Thoracic aorta (tissue), 2 donors: ENCODE measurements at regions not wholly inside any gene's neighbourhood (a gene's known extent, or its start where the extent isn't known, plus 50 kb on each side); places are given as distances from the start of the nearest gene placed in this dataset.
A peak's percentile ranks its signal among the peaks of the same experiment; 100 is the strongest.

Experiments
- ATAC-seq: fragments of 150-250 bp; one replicate; pipeline ENCODE4 v1.8.0; 2017; ENCODE audit warnings: low read depth; ENCODE audit not compliant: insufficient number of reproducible peaks, low FRiP score
- DNase-seq: peaks from one replicate; pipeline ENCODE4 v3.0.0-alpha.2; 2020; ENCODE audit warnings: low spot score
- H3K27ac ChIP-seq, 2 donors: fragments of 200-600 bp; sonication (generic); 1 replicate in 1 of 2; 2 replicates in 1 of 2; pipeline ENCODE4 v1.5.1; 2016; ENCODE audit warnings: mild to moderate bottlenecking in 2 of 2, moderate library complexity in 2 of 2
- H3K27me3 ChIP-seq: fragments of 200-600 bp; sonication (generic); replicated peaks from 2 replicates; pipeline ENCODE4 v1.6.0; 2016; ENCODE audit warnings: mild to moderate bottlenecking; ENCODE audit not compliant: insufficient read depth
- H3K36me3 ChIP-seq: fragments of 200-600 bp; sonication (generic); one replicate; pipeline ENCODE4 v1.5.1; 2016
- H3K4me1 ChIP-seq, 2 donors: fragments of 200-600 bp; sonication (generic); 1 replicate in 1 of 2; 2 replicates in 1 of 2; pipeline versions ENCODE4 v1.5.1 to v1.6.0; 2016; ENCODE audit warnings: low read depth in 2 of 2, mild to moderate bottlenecking in 1 of 2; ENCODE audit not compliant: control insufficient read depth in 1 of 2
- H3K4me3 ChIP-seq: fragments of 200-600 bp; sonication (generic); 2 replicates; pipeline ENCODE4 v1.5.1; 2016; ENCODE audit warnings: mild to moderate bottlenecking
- H3K9me3 ChIP-seq: fragments of 200-600 bp; sonication (generic); 2 replicates; pipeline ENCODE4 v1.5.1; 2016
- TF ChIP-seq, protein P1 (sequence below): fragments of 200-600 bp; sonication (generic); IDR thresholded peaks from one replicate; pipeline ENCODE4 v1.5.1; 2019; ENCODE audit warnings: antibody characterized with exemption

DNA sequence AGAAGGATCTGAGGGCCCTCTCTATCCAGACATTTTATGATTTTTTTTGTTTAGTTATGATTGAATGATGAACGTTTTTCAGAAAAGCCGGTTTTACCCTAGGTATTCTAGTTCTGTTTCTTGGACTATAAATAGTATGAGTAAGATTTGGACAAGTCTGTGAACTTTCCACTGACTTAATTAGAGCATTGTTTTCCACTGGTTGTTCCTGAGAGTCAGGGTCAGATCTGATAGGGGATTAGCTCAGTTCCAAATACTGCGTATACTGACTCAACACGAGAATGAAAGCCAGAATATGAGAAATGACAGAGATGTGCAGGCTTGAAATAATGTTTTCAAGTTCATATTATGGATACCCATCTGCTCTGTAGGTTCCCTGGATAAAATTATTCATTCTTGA is 361.6 kb downstream of the AEBP2 start:
- DNase-seq (no peak), ATAC-seq (peak; percentile 14)
- peak overlapping the region; percentile 40 for H3K4me3 ChIP-seq
- H3K36me3 ChIP-seq, result no peaks in the 10 kb centered on the region
- H3K9me3 ChIP-seq, result no peaks in the 10 kb centered on the region
- peaks cover 13 to 51% of the 10 kb centered on the region in 2 donors for H3K4me1 ChIP-seq
- peak overlapping the region; percentile 62 to 87 for H3K27ac ChIP-seq
- TF ChIP-seq, protein P1, sequence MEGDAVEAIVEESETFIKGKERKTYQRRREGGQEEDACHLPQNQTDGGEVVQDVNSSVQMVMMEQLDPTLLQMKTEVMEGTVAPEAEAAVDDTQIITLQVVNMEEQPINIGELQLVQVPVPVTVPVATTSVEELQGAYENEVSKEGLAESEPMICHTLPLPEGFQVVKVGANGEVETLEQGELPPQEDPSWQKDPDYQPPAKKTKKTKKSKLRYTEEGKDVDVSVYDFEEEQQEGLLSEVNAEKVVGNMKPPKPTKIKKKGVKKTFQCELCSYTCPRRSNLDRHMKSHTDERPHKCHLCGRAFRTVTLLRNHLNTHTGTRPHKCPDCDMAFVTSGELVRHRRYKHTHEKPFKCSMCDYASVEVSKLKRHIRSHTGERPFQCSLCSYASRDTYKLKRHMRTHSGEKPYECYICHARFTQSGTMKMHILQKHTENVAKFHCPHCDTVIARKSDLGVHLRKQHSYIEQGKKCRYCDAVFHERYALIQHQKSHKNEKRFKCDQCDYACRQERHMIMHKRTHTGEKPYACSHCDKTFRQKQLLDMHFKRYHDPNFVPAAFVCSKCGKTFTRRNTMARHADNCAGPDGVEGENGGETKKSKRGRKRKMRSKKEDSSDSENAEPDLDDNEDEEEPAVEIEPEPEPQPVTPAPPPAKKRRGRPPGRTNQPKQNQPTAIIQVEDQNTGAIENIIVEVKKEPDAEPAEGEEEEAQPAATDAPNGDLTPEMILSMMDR, result no peak
- no peaks in the 10 kb centered on the region for H3K27me3 ChIP-seq

DNA sequence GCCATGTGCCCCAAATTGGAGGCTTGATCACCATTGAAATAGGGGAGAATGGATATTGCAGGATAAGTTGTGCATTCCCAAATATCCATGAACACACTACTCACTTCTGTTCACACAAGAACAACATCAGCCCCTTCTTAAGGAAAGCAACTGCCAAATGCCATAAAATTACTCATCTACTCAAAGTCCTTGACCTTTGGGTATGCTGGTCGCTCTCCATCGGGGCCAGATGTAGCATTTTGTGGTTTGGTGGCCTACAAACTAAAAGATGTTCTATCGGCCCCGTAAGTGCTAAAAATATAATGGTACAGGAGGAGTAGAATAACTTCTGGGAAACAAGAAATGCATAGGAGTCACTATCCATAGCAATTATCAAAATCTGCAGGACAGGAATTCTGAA is 362.6 kb downstream of the AEBP2 start:
- DNase-seq, result no peak
- H3K27ac ChIP-seq, result peak overlapping the region; percentile 62 to 87

DNA sequence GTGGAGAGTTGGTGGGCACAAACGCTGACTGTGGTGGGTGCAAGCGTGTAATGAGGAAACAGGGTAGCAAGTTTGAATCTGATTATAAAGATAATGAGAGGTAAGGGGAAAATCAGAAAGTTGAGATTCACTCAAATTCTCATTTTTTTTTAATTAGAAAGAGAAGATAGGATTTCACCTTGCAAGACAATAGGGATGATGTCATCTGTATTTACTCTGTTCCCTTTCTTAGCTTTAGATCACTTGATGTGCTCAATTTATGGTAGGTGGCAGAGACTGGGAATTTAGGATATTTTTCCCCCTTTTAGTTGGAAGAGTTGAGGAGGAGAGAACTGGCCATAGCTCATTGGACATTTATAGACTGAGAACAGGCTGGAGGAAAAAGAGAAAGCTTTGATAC is 363.6 kb downstream of the AEBP2 start:
- no peak for ATAC-seq
- no peaks in the 10 kb centered on the region for H3K36me3 ChIP-seq
- H3K4me1 ChIP-seq, result peaks cover 17 to 71% of the 10 kb centered on the region in 2 donors
- TF ChIP-seq, protein P1, result no peak
- DNase-seq, result no peak
- H3K27me3 ChIP-seq, result no peaks in the 10 kb centered on the region
- H3K27ac ChIP-seq, result no peak overlapping the region
- no peaks in the 10 kb centered on the region for H3K9me3 ChIP-seq
- no peak overlapping the region for H3K4me3 ChIP-seq

More for the DNA sequence above, 362.6 kb downstream of the AEBP2 start:
- H3K27me3 ChIP-seq, result no peaks in the 10 kb centered on the region
- ATAC-seq, result no peak
- no peak overlapping the region for H3K4me3 ChIP-seq
- TF ChIP-seq, protein P1, result no peak
- no peaks in the 10 kb centered on the region for H3K36me3 ChIP-seq
- peaks cover 13 to 62% of the 10 kb centered on the region in 2 donors for H3K4me1 ChIP-seq
- H3K9me3 ChIP-seq, result no peaks in the 10 kb centered on the region

DNA sequence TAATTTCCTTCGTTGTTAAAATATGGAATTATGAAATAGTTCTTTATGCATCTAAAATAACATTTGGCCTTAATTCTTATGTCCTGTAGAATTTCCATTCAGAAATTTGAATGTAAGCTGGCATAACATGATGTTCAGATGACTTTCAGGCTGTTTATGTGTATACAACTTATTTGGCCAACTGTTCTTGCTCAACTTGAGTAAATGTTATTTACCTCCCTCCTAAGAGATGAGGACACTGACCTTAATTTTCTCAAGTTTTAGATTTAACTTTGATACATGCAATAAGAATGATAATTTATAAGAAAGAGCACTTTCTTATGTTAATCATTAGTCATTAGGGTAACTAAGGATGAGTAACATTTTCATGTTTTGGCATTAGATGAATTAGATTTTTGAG is 365.4 kb downstream of the AEBP2 start:
- H3K4me1 ChIP-seq, result peaks cover 17 to 77% of the 10 kb centered on the region in 2 donors
- H3K36me3 ChIP-seq, result no peaks in the 10 kb centered on the region
- no peak overlapping the region for H3K4me3 ChIP-seq
- TF ChIP-seq, protein P1, result no peak
- no peak for DNase-seq
- H3K27me3 ChIP-seq, result no peaks in the 10 kb centered on the region
- no peaks in the 10 kb centered on the region for H3K9me3 ChIP-seq
- no peak overlapping the region for H3K27ac ChIP-seq
- no peak for ATAC-seq

DNA sequence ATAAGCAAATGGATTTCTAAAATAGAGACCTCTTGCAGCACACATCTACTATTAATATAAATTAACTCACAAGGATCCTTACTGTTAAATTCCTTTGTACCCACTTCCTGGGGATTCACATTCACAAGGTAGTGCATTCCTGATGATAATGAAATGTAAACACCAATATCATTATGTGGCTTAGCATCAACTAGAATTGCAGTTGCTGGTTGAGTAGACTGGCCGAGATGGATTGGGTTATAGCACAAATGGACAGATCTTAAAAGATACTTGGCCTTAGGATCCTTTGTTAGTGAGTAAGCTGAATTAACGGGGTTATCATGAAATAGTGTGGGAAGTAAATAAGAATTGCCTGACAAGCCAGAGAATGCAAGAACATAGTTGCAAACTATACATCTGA is 369.1 kb downstream of the AEBP2 start:
- Histone ChIP-seq H3K27me3 (no peaks in the 10 kb centered on the region), H3K9me3 (no peaks in the 10 kb centered on the region), H3K27ac (peak overlapping the region; percentile 27 to 36), H3K36me3 (no peaks in the 10 kb centered on the region), H3K4me3 (no peak overlapping the region), H3K4me1 (peaks cover 4 to 65% of the 10 kb centered on the region in 2 donors)
- TF ChIP-seq, protein P1, result no peak
- DNase-seq (no peak), ATAC-seq (no peak)
